ENCODE measurements at regions not wholly inside any gene's neighbourhood (a gene's known extent, or its start where the extent isn't known, plus 50 kb on each side); places are given as distances from the start of the nearest gene placed in this dataset.

DNA sequence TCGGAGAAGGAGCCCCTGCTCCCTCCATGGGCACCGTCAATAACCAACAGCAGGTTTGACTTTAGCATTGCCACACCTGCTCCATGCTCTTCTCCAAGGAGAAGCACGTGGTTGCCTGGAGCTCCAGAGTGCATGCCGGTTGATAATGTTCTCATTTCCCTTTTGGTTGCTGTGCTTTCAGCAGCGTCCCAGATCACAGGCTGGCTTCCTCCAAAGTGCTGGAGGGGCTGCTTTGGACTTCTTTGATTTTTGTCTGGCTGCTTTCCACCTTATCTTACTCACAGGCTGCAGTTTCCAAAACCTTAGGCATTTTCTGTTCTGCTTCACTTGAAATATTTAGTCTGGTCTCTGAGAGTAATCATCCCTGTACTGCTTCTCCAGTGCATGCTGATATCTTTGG lies 123.8 kb upstream of the IRS2 start:
- intact Hi-C loops (cut with DNase I), result no loop called here
- DNase-seq (ENCODE audit: low spot score), result no peak

DNA sequence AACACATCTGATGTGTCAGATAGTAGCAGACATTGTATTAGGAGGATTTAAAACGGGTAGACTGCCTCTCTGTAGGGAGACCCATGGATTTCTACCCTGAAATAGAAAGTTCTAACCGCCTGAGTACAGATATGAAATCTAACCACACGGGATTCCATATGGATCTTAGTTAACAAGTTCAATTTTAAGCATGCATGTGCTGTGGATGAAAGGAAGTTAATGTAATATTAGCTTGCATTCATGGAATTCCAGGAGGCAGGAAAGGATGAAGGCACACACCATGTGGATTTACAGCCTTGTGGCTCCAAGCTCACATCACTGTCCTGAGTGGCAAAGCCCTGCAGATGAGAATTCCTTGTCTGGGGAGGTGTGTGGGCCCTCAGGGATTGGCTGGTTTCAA lies 120.6 kb upstream of the IRS2 start:
- intact Hi-C loops (cut with DNase I), result no loop called here
- no peak for DNase-seq (ENCODE audit: low spot score)

DNA sequence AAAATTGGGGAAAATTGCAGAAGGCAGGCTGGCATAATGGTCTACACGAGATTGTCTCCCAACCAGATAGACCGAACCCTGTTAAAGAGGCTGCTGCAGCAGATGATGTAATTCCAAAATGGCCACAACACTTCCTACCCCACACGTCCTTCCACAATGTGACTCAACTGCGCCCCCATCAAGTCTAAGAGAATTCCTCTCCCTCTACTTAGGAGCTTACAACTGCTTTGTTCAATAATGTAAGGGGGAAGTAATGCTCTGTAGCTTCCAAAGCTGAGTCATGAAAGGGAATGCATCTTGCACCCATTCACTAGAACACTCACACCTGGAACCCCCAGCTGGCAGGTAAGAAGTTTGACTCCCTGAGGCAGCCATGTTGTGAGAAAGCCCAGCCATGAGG lies 117.8 kb upstream of the IRS2 start:
- intact Hi-C loops (cut with DNase I), result no loop called here
- no peak for DNase-seq (ENCODE audit: low spot score)

DNA sequence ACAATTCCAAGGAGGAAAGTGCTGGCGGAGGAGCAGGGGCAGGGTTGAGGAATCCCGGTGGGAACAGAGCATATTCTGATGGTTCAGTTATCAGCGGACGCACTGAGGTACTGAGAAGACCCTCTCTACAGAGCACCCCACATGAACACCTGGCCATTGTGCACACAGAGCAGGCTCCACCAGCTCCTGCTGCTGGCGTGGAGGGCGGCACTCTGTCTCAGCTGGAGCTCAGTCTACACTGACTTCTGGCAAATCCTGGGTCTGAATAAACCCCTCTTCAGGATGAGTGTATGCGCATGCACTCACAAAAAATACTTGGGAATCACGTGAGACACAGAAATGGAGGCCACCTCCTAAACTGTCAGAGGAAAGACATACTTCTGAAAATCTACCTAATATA lies 114.4 kb upstream of the IRS2 start:
- intact Hi-C loops (cut with DNase I), result no loop called here
- DNase-seq (ENCODE audit: low spot score), result no peak

DNA sequence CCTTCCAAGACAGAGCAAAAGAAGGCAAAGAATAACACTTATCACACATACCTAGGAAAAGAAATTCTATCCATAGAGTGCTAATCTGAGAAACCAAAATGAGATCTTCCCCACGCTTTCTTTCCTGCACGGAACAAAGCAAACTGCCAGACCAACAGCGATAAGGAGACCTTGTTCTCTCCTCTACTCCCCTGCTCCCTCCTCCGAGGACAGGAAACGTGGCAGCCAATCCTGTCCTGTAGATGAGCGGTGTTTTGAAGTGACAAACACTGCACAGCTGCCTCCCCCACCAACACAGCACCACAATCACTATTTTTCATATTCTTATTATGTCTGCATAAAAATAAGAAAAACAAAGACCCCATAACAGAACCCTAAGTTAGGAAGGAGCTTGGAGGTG lies 113.9 kb upstream of the IRS2 start:
- intact Hi-C loops (cut with DNase I), result no loop called here
- DNase-seq (ENCODE audit: low spot score), result no peak

DNA sequence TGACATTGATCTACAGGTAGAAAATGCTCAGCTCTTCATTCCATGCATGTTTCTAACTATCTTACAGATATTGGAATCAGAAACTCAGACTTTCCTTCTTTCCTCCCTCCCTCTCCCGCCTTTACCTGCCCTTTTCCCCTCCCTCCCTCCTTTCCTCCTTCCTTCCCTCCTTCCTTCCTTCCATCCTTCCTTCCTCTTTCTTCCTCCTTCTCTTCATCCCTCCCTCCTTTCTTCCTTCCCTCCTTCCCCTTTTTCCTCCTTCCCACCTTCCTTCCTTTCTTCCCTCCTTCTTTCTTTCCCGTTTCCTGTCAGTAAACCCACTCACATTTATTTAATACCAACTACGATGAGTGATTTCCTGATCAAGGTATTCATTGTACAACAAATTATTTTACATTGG lies 113.4 kb upstream of the IRS2 start:
- no peak for DNase-seq (ENCODE audit: low spot score)
- intact Hi-C loops (cut with DNase I), result no loop called here

DNA sequence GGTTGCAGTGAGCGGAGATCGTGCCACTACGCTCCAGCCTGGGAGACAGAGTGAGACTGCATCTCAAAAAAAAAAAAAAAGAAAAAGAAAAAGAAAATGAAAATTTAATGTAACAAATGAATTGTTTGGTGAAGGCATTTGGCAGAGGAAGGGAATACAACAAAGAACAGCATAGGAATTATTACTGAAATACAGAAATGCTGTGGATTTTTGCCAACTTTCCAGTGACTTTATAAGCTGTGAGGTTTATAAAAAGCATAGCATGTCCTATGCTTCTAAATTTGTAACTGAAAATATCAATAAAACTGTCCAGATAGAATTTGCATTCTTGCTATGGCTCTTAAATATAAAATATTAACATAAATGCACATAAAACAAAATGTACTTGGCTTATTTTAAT lies 112.9 kb upstream of the IRS2 start:
- intact Hi-C loops (cut with DNase I), result no loop called here
- no peak for DNase-seq (ENCODE audit: low spot score)

DNA sequence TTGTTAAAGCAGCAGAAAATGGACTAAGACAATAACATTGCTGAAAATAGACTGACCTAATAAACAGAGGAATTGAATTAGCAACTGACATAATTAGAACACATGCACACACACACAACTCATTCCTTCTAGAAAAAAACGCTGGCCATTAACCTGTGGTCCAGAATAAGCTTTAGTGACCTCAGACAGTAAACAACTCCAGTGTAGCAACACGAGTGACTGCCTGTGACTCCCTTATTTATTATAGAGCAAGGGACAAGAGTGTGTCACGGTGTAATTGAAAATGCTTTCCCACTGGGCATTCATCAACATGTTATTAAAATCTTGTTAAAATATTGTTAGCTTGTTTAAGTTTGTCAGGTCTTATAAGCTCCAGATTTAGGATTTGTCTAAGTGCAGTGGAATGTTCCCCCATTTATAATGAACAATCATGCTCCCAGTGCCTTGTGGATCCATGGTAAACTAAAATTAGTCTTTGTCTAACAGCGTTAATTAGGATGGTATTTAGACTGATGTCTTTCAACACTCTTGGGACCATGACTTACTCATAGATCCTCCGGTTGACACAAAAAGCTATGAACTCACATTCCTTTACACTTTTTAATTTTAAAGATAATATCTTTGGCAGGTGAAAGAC lies 111.7 kb upstream of the IRS2 start:
- DNase-seq (ENCODE audit: low spot score), result no peak
- intact Hi-C loops (cut with DNase I), result no loop called here

DNA sequence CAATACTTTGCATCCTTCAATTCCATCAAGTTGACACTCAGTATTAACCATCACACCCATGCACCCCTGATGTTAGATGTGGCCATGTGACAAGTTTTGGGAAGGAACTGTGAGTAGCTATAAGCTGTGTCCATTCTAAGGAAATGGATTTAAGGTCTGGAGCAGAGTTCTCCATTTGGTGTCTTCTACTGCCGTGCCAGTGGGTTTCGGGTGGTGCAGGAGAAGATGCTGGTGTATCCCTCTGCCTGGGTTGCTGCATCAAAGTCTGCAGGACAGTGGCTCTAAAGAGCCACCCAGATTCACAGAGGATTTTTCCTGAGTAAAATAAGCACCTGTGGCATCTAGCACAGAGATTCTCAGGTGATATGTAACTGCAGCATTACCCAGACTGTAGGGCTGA lies 105.7 kb upstream of the IRS2 start:
- intact Hi-C loops (cut with DNase I), result no loop called here
- no peak for DNase-seq (ENCODE audit: low spot score)

DNA sequence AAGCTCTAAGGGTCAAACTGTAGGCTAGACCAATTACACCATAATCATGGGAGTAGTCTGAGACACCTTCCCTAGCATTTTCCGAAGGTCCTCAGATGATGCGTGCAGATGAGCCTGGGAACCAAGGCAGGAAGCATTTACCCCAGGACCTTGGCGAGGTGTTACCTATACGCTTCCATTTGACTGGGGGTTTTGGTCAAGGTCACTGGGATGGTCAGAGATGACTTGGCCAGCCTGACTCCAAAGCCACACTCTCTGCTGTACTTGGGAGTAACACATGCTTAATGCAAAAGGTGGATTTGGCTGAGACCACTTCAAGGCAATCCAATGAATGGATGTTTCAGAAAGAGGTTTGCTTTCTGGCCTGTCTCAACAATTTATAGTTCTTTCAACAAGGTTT lies 98.9 kb upstream of the IRS2 start:
- DNase-seq (ENCODE audit: low spot score), result no peak
- intact Hi-C loops (cut with DNase I), result no loop called here

DNA sequence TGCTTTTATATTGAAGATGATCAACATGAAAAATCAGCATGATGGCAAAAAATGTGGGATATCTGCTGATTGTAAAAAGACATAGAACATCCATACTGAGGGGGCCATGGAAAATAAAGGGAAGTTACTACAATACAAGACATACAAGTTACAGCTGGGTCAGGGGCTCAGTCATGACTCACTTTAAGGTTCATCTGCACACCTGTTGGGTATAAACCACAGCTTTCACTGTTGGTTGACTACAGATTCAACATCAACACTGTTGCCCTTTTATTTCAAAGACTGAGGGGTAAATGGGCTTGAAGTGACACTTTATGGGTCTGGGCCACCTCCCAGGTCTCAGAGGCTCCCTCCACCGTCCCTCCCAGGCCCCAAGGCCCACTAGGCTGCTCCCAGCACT lies 98.1 kb upstream of the IRS2 start:
- intact Hi-C loops (cut with DNase I), result no loop called here
- DNase-seq (ENCODE audit: low spot score), result no peak

DNA sequence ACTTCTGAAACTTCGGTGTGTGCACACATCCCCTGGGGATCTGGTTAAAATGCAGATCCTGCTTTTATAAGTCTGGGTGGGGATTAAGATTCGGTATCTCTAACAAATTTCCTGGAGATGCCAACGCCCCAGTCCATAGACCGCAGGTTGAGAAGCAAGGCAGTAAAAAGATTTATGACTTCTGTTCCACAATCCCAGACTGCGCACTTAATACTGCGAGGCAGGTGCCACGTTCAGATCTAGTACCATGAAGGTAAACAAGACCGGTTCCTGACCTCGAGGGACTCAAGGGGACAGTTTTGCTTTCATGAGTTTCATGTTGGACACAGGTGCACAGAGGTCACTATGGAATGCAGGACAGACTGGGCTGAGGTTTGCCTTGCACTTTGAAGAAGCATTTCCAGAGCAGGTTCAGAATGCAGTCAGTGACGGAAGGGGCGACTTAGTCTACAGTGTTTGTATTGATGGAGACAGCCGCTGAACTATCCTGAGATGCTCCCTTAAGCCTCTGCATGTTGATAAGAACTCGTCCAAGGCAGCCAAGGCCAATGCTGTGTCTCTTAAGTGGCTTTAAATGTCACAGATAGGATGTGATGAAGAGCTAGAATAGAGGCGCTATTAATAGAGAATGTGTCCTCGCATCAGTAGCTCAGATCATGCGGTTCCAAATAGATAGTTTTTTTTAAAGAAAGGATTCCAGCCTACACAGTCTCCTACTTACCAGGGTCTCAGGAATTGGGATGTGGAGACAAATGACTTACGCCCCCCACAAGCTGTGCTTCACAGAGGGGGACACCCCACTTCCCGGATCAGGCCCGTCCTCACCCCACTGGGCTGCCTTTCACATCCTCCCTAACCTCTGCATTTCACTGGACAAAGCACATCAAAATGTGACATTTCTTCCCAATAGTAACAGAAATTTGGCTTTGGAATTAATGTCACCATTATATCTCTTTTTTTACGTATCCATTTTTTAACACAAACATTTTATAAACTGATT lies 97.1 kb upstream of the IRS2 start:
- intact Hi-C loops (cut with DNase I), result no loop called here
- DNase-seq (ENCODE audit: low spot score), result no peak

DNA sequence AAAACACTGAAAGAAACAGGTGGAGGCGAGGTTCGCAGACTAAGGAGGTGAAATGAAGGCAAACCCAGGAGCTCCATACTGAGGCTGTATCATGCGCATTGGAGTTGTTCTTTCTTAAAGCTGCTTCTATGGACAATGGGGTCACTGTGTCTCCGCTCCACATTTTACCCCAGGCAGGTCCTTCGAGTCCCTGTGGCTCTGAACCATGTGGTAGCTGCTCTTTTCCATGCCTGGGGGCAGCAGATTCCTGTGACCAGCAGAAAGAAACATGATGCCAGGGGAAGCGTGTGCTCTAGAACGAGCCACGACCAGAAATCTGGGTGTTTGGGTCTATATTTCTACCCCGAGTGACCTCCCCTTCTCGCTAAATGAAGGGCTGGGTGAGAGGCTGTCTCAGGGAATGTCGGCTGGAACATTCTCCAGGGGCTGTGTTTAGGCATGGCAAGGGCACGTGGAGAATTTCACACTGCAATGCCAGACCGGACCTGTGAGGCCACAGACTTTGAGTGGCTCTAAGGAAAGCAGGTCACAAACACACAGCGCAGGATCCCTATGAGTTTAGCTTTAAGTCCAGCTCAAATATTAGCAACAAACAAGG lies 95.7 kb upstream of the IRS2 start:
- intact Hi-C loops (cut with DNase I), result no loop called here
- no peak for DNase-seq (ENCODE audit: low spot score)

DNA sequence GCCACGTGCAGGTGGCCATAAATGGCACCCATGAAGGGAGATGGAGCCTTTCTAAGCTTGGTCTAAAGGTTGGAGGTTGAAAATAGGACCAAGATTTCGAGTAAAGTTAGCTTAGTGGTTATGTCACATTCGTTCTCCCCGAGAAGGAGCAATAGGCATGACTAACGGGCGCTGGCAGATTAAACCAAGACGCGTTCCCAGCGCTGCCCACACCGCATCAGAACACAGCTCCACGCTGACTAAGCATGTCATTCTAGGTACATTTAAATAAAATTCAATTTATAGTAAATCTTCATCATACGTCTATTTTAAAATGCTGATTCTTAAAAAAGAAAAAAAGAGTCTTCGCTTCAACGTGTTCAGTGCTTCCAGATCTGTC lies 95.0 kb upstream of the IRS2 start:
- DNase-seq (ENCODE audit: low spot score), result no peak
- intact Hi-C loops (cut with DNase I), result no loop called here

DNA sequence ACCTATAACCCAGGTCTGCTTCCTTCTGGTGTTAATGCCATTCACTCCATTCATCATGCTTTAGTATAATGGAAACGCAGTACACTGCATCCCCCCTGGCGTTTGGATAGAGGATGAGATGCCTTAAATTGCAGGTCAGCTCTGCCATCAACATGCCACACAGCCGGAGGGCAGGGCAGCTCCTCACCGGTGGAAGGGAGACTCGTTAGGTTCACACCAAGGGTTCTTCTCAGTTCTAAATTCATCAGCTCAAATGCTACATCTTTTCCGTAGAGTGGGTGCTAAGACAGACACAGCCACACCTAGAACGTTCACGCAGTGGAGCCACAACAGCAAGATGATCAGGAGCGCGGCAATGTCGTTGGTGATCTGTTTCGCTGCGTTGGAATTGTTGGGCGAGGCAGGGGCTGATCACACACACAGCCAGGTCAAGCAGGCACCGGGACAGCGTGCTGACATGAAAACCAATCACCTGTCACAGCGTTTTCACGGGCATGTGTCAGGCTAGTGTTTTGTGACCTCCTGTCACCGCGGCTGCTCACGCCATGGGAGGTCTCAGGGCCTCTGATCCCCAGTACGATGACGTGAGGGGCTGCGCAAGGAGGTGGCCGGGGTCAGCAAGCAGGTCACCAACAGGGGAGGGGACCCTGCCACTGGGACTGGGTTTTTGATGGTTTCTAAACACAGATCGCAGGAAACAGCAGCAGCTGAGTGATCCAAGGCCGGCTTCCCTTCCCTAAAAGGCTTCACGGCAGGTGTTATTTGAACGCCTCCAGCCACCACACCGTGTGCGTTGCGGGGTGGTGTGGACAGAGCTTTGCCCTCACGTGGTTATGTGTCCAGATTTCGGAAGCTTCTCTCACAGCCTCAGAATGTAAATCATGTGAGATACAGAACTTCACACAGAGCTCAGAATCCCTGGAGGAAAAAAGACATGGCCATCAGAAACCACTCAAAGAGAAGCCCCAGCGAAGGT lies 94.3 kb upstream of the IRS2 start:
- intact Hi-C loops (cut with DNase I), result no loop called here
- DNase-seq (ENCODE audit: low spot score), result no peak

DNA sequence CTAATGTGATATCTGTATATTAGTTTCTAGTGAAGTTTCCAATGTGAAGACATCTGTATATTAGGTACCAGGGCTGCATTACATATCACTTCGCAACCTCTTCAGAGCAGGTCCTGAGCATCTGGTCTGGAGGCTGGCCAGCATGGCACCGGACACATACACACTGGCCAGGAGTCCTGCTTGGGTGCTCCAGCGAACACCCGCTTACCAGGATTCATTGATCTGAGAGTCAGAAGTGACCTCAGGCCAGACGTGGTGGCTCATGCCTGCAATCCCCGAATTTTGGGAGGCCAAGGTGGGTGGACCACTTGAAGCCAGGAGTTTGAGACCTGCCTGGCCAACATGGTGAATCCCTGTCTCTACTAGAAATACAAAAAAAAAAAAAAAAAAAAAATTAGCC lies 93.0 kb upstream of the IRS2 start:
- intact Hi-C loops (cut with DNase I), result loop anchor here (10.0 kb wide), 1 partner anchor 145 kb away; no protein-coding TSS in a partner anchor
- no peak for DNase-seq (ENCODE audit: low spot score)

DNA sequence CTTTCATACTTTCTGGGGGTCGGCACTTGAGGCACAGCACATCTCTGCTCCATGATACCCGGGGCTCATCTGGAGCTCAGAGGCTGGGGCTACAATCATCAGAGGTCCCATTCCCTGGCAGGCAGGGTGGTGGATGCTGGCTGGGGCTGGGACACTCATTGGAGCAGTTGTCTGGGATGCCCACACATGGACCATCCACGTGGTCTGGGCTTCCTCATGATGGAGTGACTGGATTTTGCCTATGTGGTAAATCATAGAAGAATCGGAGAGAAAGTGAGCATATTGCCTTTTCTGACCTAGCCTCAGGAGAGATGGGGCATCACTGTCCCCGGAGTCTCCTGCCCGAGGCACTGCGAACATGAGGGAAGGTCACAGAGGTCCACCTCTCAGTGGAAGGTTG lies 91.4 kb upstream of the IRS2 start:
- DNase-seq (ENCODE audit: low spot score), result no peak
- intact Hi-C loops (cut with DNase I), result loop anchor here (10.0 kb wide), 1 partner anchor 147 kb away; no protein-coding TSS in a partner anchor

DNA sequence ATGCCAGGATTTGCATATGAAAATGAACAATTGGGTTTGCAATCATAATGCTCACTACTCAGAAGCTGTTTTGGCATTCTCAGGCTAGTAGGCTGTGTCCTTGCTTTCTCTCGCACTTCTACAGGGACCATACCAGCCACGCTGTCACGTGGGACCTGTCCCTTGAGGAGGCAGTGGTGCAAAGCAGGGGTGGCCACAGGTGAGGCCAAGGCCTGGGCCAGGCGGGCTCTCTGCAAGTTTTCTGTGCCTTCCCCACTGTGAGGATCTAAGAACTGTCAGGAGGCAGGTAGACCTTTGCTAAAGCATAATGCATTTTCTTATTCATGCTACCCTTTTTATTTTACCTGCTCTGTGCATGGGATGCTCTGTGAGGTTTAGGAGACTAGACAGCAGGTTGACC lies 89.4 kb upstream of the IRS2 start:
- intact Hi-C loops (cut with DNase I), result loop anchor here (10.0 kb wide), 1 partner anchor 149 kb away; no protein-coding TSS in a partner anchor
- DNase-seq (ENCODE audit: low spot score), result no peak

Data from cardiac septum (tissue), 1 donor.